GM21381 (cell line): ENCODE measurements at regions not wholly inside any gene's neighbourhood (a gene's known extent, or its start where the extent isn't known, plus 50 kb on each side); places are given as distances from the start of the nearest gene placed in this dataset.

Source experiments
- ATAC-seq: cut with Tn5 transposase; IDR thresholded peaks from one replicate; pipeline ENCODE4 v1.9.1; 2021; ENCODE audit warnings: mild to moderate bottlenecking, moderate library complexity; ENCODE audit not compliant: unreplicated experiment

- no peak for ATAC-seq
Measured at GRCh38 chr4:1480720-1481119, 74.5 kb upstream of the NKX1-1 start.

DNA sequence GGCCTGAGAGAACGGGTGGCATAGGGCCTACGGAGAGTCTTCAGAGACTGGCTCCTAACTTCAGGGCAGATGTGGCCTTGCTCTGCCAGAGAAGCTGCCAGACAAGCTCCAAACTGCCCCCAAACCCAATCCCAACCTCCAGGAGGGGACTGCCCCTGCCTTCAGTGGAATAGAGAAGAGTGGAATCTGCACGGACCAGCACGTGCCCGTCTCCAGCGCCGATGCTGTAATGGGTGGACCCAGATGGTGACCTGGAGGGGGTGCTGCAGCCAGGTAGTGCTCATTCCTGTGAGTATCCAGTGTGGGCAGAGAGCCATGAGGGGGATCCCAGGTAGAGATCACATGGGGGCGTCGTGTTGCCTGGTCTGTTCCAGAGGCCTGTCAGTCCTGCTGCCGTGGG is 73.2 kb upstream of the NKX1-1 start:
- ATAC-seq, result no peak

- no peak for ATAC-seq
Measured at GRCh38 chr4:1478766-1479355, 72.6 kb upstream of the NKX1-1 start.

DNA sequence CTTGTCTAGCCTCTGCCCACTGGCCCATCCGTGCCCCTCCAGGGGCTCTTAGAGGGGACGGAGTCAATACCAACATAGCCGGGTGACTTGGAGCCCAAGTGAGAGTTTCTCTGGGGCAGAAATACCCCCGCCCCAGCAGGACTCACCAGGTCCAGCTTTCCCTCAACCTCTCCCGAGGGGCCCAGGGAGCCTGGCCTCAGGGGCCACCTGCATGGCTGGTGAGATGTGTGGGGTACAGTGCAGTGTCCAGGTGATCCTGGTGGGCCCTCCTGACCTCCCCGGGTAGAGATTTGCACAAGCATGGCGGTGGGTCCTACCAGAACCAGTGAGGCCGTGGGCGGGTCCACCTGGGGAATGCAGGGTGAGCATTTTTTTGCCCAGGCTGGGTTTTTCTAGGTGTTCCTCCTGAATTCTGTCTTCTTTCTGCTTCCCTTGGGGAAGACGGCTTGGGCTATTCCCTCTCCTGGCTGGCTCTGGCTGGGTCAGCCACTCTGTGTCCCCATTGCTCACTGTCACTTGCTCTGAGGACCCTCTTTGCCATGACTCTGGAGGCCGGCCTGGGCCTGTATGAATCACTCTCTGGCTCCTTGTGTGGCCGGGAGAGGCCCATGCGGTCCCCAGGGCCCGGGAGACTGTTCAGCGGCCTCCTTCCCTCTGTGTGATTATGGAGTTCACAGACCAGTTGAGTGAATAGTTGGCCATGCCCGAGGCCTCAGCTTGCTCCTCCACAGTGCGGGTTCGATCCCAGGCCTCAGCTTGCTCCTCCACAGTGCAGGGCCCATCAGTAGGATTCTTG is 71.0 kb upstream of the NKX1-1 start:
- no peak for ATAC-seq

DNA sequence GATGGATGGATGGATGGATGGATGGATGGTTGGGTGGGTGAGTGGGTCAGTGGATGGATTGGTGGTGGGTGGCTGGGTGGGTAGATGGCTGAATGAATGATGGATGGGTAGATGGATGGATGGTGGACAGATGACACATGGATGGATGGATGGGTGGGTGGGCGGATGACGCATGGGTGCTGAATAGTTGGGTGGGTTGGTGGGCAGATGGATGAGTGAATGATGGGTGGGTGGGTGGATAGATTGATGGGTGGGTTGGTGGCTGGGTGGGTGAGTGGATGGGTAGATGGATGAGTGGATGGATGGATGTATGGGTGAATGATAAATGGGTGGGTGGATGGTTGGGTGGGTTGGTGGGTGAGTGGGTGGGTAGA is 69.9 kb upstream of the NKX1-1 start:
- no peak for ATAC-seq

DNA sequence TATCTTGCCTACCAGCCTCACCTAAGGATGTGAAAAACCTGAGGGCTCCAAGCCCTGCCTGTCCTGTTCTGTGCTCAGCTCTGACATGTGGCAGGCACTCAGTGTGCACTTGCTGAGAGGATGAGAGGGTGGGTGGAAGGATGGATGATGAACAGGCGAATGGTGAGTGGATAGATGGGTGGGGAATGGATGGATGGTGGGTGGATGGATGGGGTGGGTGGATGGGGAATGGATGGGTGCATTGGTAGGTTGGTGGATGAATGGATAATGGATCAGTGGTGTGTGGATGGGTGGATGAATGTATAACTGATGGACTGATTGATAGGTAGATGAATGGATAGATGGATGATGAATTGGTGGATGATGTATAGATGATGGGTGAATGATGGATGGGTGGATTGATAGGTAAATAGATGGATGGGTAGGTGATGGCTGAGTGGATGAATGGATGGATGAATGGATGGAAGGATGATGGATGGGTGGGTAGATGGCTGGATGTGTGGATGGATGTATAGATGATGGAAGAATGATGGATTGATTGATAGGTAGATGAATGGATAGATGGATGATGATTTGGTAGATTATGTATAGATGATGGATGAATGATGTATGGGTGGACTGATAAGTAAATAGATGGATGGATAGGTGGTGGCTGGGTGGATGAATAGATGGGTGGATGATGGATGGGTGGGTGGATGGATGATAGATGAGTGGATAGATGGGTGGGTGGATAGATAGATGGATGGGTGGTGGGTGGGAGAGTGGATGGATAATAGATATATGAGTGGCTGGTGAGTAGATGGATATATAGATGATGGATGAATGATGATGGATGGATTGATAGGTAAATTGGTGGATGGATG is 69.3 kb upstream of the NKX1-1 start:
- no peak for ATAC-seq

DNA sequence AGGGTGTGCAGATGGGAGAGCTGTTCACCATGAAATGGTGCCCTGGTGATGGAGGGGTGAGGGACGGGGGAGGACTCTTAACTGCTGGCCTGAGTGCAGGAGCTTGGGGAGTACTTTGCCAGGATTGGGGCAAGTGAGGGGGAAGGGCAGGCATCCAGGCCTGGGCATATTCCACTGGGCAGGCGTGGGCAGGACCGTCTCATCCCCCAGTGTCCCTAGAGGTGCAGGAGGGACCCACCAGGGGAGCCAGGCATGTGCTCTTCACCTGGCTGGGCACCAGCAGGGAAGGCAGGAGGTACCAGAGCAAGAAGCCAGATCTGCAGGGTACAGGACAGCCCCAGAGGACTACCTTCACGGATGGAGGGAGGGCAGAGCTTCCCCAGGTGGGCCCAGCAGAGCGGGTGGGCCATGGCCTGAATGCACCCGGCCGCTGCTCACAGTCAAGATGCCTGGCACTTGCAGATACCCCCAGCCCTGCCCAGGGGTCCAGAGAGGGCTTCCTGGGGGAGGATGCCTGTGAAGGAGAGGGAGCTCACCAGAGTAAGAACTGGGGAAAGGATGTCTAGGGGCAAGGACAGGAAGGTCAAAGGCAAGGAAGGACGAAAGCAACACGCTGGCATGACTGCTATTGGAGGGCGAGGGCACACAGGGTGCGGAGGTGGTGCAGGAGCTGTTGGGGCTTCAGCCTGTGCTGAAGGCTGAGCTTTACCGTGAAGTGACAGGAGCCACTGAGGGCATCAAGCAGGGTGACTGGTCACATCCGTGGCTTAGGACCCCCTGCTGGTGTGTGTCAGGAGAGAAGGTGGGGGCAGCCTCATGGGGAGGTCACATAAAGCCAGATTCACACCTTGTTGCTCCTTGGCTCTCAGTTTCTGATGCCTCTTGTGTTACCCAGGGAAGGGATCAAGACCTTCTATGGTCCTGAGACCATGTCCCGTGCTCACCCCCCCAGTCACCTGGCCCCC is 68.2 kb upstream of the NKX1-1 start:
- ATAC-seq, result no peak

- no peak for ATAC-seq
Measured at GRCh38 chr4:1473718-1474117, 67.5 kb upstream of the NKX1-1 start.

DNA sequence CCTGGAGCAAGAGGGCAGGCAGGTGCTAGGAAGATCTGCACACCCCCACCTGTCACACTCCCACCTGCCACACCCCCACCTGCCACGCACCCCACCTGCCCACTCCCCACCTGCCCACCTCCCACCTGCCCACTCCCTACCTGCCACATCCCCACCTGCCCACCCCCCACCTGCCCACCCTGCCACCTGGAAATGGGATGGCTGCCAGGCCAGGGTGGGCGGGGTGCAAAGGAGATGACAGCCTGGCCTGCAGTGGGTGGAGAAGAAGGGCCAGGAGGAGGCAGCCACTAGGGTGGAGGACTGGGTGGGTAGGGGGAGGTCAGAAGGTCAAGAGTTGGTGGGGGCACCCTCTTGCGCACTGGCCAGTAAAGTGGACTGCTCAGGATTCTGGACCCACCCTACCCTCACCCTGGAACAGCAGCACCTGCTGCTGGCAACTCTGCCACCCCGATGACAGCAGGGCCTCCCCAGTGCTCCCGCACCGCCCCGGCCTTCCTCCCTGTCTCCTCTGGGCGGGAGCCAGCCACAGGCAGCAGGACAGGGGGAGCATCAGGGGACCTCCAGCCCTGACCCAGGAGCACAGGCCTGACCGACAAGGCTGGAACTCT is 66.8 kb upstream of the NKX1-1 start:
- ATAC-seq, result no peak

DNA sequence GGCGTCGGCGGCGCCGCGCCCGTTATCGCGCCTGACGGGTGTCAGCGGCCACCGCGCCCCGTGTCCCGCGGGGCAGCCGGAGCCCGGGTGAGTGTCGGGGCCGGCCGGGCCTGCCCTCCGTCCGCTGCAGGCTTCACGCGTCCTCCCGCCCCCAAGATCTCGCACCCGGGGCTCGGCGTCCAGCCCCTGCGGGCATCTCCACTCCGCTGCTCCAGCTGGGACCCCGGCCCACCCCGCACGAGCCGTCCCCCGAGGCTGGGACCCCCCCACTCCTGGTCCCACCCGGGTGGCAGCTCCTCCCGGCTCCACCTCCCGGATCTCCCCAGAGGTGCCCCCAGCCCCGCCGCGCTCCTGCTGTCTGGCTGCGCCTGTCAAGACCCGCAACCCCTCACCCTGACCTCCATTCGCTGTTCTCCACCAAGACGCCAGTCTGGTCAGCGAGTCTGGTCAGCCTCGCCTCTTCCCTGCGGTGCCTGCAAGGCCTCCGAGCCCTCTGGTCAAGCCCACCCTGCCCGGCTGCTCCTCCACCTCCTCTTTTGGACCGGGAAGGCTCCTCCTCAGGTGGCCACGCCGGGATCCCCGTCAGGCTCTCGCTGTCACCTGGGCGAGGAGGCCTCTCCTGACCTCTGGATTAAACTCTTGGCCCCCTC is 66.0 kb upstream of the NKX1-1 start:
- ATAC-seq, result no peak

DNA sequence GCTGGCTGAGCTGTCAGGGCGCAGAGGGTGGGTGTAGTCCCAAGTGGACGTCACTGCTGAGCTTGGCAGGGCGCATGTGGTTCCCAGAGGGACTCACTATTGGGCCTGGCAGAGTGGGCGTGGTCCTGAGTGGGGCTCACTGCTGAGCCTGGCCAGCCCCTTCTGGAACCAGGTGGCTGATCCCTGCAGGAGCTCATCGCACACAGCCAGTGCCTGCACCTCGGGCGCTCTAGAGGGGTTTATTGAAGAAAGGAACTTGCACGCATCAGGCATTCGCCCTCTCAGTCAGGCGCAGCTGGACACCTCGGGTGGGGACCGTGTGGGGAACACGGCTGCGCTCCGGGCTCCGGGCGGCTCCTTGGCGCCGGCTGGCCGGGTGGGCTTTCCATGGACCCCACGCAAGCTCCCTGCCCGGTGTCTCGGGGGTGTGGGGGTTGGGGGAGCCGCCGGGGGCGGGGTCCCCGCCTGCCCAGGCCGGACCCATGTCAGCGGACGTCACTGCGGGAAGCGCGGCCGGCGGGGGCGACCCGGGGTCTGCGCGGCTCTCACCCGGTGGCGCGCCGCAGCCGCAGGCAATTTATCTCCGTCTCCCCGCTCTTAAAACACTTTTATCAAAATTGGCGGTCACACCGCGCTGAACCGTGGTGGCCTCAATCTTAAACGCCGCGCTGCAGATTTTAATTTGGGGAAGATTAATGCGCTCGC is 65.4 kb upstream of the NKX1-1 start:
- ATAC-seq, result no peak

- no peak for ATAC-seq
Measured at GRCh38 chr4:1470816-1471442, 64.7 kb upstream of the NKX1-1 start.

DNA sequence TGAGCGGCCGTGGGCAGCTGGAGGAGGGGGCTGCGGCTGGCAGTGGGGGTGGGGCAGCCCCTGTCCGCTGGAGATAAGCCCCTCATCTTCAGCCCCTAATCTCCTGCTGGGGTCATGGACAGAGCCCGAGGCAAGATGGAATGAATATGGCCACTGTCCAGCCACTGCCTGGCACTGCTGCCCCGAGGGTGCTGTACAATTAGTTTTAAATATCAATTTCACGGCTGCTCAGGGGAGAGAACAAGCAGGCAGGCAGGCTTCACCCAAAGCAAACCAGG is 64.1 kb upstream of the NKX1-1 start:
- ATAC-seq, result no peak

- no peak for ATAC-seq
Measured at GRCh38 chr4:1469607-1470392, 63.6 kb upstream of the NKX1-1 start.

GRCh38 chr4:1469043-1469442 is 62.8 kb upstream of the NKX1-1 start:
- ATAC-seq, result no peak

GRCh38 chr4:1467581-1468458 is 61.6 kb upstream of the NKX1-1 start:
- ATAC-seq, result no peak

GRCh38 chr4:1466863-1467165 is 60.6 kb upstream of the NKX1-1 start:
- no peak for ATAC-seq
